ENCODE measurements at regions not wholly inside any gene's neighbourhood (a gene's known extent, or its start where the extent isn't known, plus 50 kb on each side); places are given as distances from the start of the nearest gene placed in this dataset.

GRCh38 chr2:55111570-55112228 lies 61.4 kb upstream of the RTN4 start (continued):
- TF ChIP-seq PAXIP1 (CRISPR knock-in tag; conservative IDR thresholded peaks at IDR 0.05), result 0 out of 2 replicates have a peak, but pooled peaks have one; percentile 26
- TF ChIP-seq YEATS4 (CRISPR knock-in tag; IDR thresholded peaks at IDR 0.05; ENCODE audit: borderline replicate concordance), result no peak
- TF ChIP-seq FOXJ3 (CRISPR knock-in tag; IDR thresholded peaks at IDR 0.05; ENCODE audit: borderline replicate concordance), result no peak
- no peak for TF ChIP-seq ZNF749 (CRISPR knock-in tag; IDR thresholded peaks at IDR 0.05; ENCODE audit: borderline replicate concordance)
- TF ChIP-seq NFE2 (CRISPR knock-in tag; IDR thresholded peaks at IDR 0.05), result peak; percentile 90; the same call in 1 of the 2 replicates
- no peak for TF ChIP-seq SCMH1 (CRISPR knock-in tag; IDR thresholded peaks at IDR 0.05; ENCODE audit: borderline replicate concordance)
- 0 out of 2 replicates have a peak, but pooled peaks have one; percentile 53 for TF ChIP-seq HMGXB3 (CRISPR knock-in tag; IDR thresholded peaks at IDR 0.05; ENCODE audit: borderline replicate concordance)
- 0 out of 2 replicates have a peak, but pooled peaks have one; percentile 43 for TF ChIP-seq GFI1 (CRISPR knock-in tag; IDR thresholded peaks at IDR 0.05; ENCODE audit: borderline replicate concordance)
- no peak for TF ChIP-seq SP2 (CRISPR knock-in tag; IDR thresholded peaks at IDR 0.05)
- no peak for TF ChIP-seq ZNF180 (CRISPR knock-in tag; IDR thresholded peaks at IDR 0.05; ENCODE audit: borderline replicate concordance, low read depth)
- no peak for TF ChIP-seq NCOR1 (IDR thresholded peaks at IDR 0.05; ENCODE audit: borderline replicate concordance, low read length)
- TF ChIP-seq PCBP2 (optimal IDR thresholded peaks at IDR 0.05; ENCODE audit: low read depth, low read length, poor library complexity, severe bottlenecking), result no peak
- no peak for TF ChIP-seq CHD2 (IDR thresholded peaks at IDR 0.05; ENCODE audit: low read depth, low read length)
- no peak for TF ChIP-seq ZNF850 (CRISPR knock-in tag; conservative IDR thresholded peaks at IDR 0.05)
- no peak for TF ChIP-seq NCOA1 (CRISPR knock-in tag; IDR thresholded peaks at IDR 0.05)
- TF ChIP-seq CBX5 (CRISPR knock-in tag; IDR thresholded peaks at IDR 0.05; ENCODE audit: borderline replicate concordance), result peak; percentile 49; the same call in 1 of the 2 replicates
- no peak for TF ChIP-seq HNRNPH1 (optimal IDR thresholded peaks at IDR 0.05; ENCODE audit: low read depth, low read length)
- no peak for TF ChIP-seq CCDC6 (CRISPR knock-in tag; IDR thresholded peaks at IDR 0.05)

Measured in HepG2 (cell line).